Stimulated activated CD4-positive, alpha-beta T cell treated with anti-CD3 and anti-CD28 coated beads, Interleukin-15, amount 100 ng/mL, for 48 hours (primary cell): ENCODE measurements at regions not wholly inside any gene's neighbourhood (a gene's known extent, or its start where the extent isn't known, plus 50 kb on each side); places are given as distances from the start of the nearest gene placed in this dataset.

Experiments
- DNase-seq, 2 donors: peaks; one replicate each; pipeline ENCODE4 v3.0.0-alpha.2; 2020; ENCODE audit warnings: low read depth in 2 of 2

- no peak for DNase-seq
These were observed 74.7 kb upstream of the ELL2 start for GRCh38 chr5:96036301-96036700.

GRCh38 chr5:96035796-96036195 lies 74.1 kb upstream of the ELL2 start:
- DNase-seq: no peak

GRCh38 chr5:96033116-96033515 lies 71.5 kb upstream of the ELL2 start:
- DNase-seq: no peak

GRCh38 chr5:96031811-96032261 lies 70.2 kb upstream of the ELL2 start:
- no peak for DNase-seq

- no peak for DNase-seq
These were observed 69.5 kb upstream of the ELL2 start for GRCh38 chr5:96031180-96031579.

GRCh38 chr5:96026406-96027041 lies 64.9 kb upstream of the ELL2 start:
- no peak for DNase-seq

- DNase-seq: no peak
These were observed 63.2 kb upstream of the ELL2 start for GRCh38 chr5:96024683-96025475.

- DNase-seq: no peak
These were observed 61.9 kb upstream of the ELL2 start for GRCh38 chr5:96023518-96023917.

- DNase-seq: no peak
These were observed 61.3 kb upstream of the ELL2 start for GRCh38 chr5:96022971-96023370.

- DNase-seq: no peak
These were observed 56.3 kb upstream of the ELL2 start for GRCh38 chr5:96017951-96018350.

GRCh38 chr5:96016216-96016615 lies 54.6 kb upstream of the ELL2 start:
- no peak for DNase-seq

- DNase-seq: no peak
These were observed 54.1 kb upstream of the ELL2 start for GRCh38 chr5:96015709-96016108.

- DNase-seq: no peak
These were observed 52.7 kb upstream of the ELL2 start for GRCh38 chr5:96014395-96014794.

- no peak for DNase-seq
These were observed 51.6 kb upstream of the ELL2 start for GRCh38 chr5:96013254-96013653.

GRCh38 chr5:96012399-96012798 lies 50.7 kb upstream of the ELL2 start:
- no peak for DNase-seq
